Activated CD8-positive, alpha-beta memory T cell treated with anti-CD3 and anti-CD28 coated beads for 24 hours (primary cell): ENCODE measurements at regions not wholly inside any gene's neighbourhood (a gene's known extent, or its start where the extent isn't known, plus 50 kb on each side); places are given as distances from the start of the nearest gene placed in this dataset.
"Not testable (repeated sequence)": the region's sequence is repeated elsewhere in the genome, so short reads cannot be mapped to it uniquely, and the experiment has no call there.

Experiments
- DNase-seq: peaks from one replicate; pipeline ENCODE4 v3.0.0-alpha.2; 2020

DNA sequence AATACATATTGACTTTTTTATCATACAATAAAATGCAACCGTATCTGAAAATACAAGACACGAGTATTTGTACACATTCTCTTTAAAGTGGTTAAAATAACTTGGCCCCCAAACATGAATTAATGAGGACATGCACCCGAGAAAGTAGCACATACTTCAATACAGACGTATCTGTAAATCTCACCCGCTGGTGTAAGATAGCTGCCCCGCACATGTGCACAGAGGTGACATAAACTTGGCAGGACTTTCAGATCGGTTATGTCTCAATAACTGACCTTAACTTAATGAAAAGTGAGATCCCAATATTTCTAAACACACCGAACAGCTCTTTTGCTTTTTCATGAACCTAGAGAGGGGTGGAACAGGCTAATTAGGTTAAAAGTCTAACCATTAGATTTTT lies 91.5 kb upstream of the RPS6KA2 start:
- no peak for DNase-seq

DNA sequence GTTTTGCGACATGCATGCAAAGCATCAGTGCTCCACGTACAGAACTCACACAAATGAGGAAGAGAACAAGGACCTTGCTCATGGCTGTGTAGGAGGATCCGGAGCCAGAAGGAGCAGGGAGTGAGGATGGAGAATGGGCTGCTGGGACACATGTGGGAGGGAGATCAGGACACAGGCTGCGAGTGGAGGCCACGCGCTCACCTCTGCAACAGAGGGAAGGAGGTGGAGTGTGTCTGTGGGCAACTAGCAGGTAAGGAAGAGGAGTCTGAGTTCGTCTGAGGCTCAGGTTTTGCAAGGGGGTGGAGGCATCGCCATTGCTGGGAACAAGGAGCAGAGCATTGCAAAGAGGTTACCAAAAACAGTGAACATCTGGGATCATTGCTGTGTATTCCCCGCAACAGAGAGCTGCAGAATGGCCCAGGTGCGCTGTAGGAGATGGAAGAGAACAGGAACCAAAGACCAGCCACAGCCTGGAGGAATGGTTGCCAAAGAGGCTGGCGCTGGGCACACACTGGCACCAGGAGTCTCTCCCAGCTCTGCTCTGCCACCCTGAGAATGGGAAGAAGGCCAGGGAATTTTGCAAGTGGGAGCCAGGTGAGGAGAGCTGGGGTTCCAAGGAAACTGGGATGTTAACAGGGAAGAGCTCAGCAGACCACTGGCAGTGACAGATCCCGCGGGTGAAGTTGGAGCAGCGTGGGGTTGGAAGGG lies 90.0 kb upstream of the RPS6KA2 start:
- DNase-seq: no peak

DNA sequence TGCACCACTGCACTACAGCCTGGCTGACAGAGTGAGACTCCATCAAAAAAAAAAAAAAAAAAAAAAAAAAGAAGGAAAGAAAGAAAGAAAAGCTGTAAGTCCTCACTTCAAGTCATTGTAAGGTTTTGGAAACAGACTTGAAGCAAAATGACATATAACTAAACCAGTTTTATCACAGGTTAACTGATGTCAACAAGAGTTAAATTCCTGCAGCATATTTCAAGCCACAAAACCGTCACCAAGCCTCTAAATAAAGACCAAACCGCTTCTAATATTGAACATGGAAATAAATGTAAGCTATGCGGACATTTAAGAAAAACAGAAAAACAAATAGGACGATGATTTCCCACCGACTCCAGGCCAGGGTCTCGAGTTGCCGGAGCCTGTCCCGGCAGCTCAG lies 88.9 kb upstream of the RPS6KA2 start:
- DNase-seq: no peak

DNA sequence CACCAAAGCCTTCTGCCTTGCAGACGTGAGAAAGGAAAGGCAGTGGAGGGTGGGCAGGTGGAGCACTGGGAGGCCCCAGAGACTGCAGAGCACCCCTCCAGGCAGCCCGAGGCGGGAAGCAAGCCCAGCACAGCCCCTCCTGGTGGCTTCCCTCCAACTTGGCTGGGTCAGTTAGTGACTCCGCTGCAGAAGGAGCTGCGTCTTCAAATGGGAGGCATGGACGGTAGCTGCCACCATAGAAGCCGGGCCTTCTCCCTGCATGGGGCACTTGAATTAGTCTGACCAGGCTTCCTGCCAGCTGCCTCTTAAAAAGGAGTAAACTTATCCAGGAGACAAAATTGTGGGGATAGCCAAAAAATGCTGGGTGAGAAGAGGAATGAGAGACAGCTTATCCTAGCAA lies 88.0 kb upstream of the RPS6KA2 start:
- no peak for DNase-seq

DNA sequence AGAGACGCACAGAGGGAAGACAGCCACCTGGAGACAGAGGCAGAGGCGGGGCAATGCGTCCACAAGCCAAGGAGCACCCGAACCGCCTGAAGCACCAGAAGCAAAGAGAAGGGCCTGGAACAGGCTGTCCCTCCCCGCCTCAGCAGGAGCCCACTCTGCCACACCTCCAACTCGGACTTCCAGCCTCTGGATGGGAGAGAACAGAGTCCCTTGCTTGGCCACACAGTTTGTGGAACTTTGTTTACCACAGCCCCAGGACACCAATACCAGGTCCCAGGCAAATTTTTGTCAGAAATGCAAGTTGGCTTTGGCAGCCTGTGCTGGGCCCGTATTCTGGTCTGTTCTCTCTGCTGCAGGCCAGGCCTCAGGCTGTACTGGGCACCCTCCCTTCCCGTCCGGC lies 87.5 kb upstream of the RPS6KA2 start:
- DNase-seq: no peak

DNA sequence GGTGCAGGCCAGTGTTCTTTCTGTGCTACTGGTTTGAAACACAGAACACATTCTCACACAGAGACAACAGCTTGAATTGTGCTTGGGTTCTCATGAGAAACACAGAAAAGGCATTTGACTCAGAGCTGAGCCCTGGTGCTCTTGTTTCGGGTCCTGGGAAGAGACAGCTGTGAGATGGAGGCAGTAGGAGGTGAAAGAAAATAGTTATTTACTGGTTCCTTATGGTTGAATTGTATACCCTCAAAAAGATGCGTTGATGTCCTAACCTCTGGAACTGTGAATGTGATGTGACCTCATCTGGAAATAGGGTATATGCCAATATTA lies 87.1 kb upstream of the RPS6KA2 start:
- DNase-seq: no peak

DNA sequence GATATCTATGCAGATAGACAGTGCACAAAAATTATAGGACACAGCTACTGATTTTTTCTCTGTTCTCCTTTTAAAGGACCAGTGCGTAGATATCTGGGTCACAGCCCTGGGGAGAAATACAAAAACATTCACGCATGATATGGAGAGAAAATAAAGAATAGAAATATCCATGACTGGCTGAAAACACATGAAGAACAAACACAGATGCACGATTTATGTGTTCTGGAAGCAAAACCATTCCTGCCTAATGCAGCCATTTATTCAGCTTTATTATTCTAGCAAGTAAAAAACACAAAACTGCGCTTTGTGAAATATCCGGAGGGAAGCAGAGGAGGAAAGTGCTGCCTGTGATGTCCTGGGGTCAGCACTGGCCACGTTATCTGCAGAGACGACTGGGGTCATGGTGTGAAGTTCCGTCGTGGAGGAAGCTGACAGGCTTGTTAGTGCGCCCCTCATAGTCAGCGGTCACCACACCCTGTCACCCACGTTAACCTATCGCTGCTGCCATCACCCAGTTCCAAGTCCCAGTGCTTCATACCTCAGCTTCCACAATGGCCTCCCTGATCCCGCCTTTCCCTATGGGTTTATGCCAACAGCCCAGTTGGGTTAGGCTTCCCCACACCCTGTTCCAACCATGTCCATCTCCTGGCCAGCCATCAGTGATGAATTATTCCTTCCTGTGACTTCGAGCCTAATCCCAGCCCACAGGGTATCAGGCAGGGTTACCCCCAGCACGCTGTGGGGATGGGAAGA lies 86.6 kb upstream of the RPS6KA2 start:
- no peak for DNase-seq

DNA sequence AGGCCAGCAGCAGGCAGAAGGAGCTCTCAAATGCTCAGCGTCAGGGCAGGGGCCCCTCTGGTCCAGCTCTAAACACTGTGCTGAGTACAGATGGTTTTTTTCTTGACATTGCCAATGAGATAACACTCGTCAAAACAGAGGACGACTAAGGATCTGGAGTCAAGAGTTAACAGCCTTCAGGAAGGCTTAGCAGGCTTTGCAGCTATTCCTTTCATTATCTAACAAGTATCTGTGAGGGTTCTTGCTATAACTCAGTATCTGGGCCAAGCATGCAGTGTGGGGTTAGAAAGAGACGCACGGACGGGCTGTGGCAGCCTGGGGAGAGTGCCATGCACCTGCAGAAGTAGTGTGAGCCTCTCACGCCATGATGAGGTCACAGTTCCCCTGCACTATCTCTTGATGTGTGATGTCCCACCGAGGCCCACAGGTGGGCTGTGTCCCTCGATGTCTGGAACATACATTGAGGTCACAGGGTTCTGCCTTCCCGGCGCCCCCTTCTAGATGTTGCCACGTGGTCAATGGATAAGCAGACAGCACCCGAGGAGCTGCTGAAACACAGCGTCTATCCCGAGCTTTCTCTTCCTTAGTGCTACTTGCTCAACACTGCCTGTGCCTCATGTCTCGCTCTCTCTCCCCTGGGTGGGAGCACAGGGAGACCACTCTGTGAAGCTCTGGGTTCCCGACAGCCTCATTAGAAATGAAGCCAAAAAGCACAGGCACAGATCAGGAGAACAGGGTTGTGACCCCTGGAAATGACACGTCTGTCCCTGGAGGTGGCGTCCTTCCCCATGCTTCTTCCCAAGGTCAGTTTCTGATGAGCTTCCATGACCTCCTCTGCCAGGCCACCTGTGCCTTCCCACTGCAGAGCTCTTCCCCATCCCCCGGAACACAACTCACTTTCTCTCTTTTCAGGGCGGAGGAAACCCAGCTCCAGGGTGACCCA lies 85.5 kb upstream of the RPS6KA2 start:
- no peak for DNase-seq

DNA sequence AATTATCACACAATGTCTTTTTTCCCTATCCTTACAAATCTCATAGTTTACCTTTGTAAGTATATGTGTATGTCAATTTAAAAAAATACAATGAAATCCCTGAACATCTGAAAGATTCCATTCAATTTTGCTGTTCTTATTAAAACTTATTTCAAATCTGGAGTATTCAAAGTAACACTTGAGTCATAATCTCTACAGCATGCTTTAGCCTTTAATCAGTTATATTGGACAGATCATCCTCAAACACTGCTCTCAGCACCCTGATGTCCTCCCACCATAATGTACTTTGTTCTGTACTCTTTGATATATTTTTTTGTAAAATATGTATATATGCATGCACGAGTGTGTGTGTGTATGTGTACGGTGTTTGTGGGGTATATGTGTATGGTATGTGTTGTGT lies 83.0 kb upstream of the RPS6KA2 start:
- no peak for DNase-seq

DNA sequence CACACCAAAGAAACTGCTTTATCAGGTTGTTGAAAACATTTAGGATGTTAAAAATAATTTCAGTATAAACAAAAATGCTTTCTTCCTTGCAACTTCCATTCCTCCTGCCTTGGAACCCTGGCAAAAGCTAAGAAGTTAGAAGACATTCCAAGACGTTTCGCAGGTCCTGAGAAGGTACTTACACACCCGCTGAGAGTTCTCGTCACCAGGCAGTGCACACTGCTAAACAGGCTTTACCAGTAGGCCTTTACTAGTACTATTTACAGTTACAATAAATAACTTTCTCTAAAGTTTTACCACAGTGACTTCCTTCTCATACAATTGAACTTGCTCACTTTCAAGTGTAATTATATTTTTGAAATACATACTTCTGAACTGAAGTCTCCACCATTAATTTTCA lies 81.4 kb upstream of the RPS6KA2 start:
- no peak for DNase-seq

DNA sequence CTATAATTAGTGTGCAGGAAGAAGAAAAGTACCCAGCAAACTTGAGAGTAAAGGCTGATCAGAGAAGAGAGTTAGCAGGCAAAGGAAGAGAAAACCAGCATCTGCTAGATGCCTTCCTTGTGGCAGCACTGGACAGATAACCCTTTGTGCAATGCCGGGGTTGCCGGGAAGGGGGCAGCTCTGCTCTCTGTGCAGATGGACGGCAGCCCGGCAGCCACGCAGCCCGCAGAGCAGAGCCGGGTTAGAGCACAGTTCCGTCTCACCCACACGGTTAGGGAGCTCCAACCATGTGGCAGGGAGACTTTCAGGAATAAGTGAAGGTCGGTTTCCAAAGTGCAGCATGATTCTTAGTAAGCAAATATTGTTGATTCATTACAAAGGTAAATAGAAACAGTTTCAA lies 80.0 kb upstream of the RPS6KA2 start:
- DNase-seq: peak; percentile 47

DNA sequence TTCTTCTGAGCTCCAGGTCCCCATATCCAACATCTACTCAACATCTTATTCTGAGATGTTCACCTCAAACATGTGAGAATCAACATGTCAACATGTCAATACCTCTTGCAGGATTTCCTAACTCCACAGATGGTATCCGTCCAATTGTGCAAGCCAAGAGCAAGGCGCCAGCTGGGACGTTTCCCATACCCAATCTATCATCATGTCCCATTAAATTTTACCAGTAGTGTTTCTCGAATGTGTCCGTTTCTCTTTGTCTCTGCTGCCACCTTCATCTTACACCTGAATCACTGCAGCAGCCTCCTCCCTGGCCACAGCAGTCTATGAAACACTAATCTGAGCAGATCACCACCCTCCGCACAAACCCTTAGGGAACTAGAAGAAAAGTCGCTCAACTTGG lies 78.0 kb upstream of the RPS6KA2 start:
- no peak for DNase-seq

DNA sequence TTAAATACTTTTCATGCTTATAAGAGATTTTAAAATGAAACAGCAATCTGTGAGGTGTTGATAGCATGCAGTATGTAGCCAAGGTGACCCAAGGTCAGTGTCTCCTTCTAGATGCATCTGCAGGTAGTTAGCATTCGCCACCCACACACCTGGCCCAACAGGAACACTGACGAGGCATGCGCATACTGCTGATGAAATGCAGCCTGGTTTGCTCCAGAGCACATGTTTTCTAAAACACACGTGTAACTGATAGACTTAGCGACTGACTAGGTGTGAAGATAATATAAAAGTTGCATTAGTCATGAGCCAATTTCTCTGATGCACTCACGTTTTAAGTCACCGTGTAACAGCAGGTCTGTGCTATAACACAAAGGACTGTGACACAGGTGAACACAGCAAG lies 77.1 kb upstream of the RPS6KA2 start:
- no peak for DNase-seq

DNA sequence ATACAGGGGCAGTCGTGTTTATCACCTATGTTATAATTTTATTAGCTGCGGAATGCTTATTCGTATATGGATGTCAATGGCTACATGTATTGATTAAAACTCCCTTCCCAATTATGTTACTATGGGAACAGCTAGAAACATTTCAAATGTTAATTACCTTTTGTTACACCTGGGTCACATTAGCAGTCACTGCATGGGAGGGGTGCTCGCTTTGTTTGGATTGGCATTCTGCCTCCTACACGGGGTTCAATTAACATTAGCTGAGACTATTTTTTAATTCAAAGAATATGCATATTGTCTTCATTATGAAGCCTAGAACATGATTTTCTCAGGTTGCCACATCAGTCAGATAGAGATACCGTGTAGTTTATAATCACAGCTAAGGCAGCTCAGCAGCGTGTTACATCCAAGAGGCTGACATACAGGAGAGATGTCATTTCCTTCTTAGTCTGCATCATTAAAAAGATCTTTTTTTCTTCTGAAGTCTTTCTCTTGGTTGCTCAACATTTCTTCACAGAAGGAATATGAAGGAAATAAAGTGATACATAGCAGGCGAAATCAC lies 76.2 kb upstream of the RPS6KA2 start:
- no peak for DNase-seq

DNA sequence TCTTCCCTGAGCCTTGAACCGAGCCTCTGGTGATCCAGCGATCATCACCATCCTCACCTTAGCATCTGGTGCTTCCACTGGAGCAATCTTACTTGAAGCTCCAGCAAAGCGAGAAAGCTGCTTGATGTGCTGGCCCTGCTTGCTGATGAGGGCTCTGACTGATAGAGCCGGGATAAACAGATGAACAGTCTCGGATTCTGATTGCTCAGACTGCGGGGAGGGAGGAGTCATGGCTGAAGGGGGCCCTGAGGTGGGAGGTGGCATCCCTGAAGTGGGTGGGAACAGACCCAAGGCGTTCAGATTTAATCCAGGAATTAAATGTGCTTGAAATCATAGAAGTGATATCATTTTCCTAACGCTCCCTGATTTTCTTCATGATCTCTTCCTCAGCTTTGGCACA lies 74.4 kb upstream of the RPS6KA2 start:
- DNase-seq: not testable (repeated sequence)

DNA sequence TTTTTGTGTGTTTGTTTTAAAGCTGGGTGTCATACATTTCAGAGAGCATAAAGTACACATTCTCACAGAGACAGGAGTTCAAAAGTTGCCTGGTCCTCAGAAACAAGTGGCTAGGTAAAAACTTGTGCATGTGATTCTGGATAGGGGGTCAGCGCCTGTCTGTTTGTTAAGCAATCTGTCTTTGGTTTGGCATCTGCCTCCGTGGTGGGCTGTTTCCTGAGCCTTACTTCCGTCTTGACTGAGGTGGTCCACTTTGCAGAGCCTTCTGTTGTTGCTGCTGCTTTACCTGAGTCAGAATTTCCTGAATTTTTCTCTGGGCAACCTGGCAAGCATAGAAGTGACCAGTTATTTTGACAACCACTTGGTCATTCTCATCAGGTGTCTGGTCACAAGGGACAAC lies 73.8 kb upstream of the RPS6KA2 start:
- DNase-seq: not testable (repeated sequence)

DNA sequence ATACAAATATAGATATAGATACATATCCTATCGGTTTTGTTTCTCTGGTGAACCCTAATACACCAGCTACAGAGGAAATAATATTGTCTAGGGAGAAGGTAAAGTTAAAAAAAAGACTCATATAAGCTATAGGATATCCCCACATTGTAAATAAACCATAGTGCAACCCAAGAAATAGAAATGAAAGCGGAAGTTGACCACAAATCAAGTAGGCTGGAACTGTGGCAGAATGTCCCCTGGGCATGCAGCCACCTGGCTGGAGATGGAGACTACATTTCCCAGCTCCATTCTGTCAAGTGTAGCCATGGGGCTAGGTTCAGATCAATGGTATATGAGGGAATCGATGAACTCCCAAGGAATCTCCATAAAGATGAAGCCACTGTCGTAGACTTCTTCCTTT lies 70.1 kb upstream of the RPS6KA2 start:
- DNase-seq: no peak

DNA sequence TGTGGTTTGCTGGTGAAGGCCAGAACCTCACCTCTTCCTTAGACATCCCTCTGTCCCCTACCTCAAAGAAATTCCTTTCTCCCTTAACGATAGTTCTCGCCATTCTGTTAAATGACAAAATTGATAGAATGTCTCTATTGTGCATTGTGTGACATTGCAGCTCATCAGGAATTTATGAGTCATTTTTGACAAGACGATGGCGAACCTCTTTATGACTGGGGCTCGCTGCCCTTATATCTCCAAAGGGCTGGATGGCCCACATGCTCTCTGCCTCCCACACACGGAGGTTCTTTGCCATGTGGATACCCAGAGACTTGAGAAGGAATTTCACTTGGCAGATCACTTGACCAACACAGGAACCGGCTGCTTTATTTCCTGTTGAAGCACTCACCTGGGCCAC lies 66.8 kb upstream of the RPS6KA2 start:
- no peak for DNase-seq

DNA sequence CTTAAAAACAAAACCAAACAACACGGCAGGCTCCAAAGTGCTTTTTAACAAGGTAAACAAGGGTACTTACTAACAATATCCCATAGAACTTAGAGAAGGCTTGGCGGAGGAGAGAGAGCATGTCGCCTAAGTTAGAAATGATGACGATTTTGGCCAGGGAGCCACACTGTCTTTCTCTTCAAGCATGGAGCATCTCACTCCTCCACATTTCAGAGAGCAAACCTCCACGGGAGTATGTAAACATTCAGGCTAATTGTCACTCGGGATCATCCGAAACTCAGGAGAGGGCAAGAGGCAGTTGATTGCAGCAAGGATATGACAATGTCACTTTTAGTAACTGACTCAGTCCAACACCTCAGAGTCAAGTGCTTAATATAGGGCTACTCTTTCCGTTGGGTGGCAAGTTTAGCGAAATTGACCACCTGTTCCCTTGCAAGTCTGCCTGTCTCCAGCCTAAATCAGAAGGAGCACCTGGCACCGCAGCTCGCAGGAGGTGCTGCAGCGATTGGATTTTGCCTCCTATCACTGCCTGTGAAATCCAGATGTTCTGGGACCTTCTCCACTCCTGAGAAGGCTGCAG lies 65.8 kb upstream of the RPS6KA2 start:
- no peak for DNase-seq

DNA sequence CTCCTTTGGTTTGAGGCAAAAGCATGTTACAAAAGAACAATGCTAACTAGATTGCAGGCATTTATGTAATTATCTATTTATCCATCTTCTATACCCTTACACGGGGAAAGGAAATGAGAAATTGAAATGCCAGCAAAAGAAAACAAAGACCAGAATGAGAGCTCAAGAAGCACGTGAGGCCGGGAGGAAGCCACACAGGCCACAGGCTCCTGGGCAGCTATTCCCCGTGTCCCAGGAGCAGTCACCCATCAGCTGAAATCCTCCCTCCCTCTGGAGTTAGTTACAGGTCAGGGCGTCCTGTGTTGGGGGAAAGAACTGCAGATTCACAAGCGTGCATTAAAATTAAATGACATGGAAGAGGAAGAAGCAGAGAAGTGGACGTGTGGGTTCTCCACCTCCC lies 64.7 kb upstream of the RPS6KA2 start:
- DNase-seq: no peak

DNA sequence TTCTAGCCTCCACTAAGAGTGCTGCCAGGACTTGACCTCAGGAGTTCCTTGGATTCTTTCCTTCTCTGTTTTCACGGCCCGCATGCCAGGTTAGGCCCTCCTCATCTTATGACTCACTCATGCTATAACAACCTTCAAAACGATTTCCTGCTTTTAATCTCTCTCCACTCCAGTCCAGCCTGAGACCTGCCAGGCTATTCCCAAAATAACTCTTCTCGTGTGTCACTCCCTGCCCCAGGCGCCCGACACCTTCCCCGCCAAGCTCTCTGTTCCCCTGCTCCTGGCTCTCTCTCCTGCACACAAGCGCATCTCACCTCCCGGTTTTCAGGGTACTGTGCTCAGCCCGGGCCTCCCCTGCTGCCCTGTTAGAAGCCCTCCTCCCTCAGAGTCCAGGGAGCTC lies 64.1 kb upstream of the RPS6KA2 start:
- DNase-seq: no peak

DNA sequence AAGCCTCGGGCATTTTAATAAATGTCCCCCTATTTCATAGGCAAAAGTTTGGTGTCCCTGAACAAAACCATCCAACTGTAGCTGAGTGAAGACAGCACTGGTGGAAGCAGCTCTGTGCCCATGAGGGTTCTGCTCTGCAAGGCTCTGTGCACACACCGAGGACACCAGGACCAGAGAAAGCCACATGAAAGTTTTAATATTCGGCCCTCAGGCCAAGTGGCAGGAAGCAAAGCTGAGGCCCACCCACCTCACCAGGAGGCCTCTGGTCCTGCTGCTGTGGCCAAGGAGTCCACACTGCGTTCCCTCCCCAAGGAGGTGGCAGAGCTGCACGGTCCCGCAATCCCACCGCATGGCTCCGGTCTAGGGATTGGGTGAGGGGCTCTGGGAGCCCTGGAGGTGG lies 62.6 kb upstream of the RPS6KA2 start:
- DNase-seq: no peak

DNA sequence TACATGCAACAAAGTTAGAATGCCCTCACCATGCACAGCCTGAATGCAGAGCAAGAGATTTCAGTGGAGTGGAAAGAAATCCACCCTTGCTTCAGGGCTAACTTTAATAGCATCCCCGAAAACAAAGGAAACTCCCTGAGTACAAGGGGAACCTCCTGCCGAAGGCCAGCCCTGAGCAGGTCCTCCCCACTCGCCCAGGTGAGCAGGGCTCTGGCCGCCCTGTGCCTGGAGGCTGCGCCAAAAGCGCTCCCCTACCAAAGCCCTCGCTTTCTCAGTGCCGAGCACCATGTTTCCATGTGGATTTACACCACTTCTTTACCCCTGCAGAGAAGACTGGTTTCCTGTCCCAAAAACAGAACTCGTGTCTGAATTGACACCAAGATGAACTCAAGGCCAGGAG lies 61.9 kb upstream of the RPS6KA2 start:
- DNase-seq: no peak
